Astrocyte of the spinal cord (primary cell): ENCODE measurements at regions not wholly inside any gene's neighbourhood (a gene's known extent, or its start where the extent isn't known, plus 50 kb on each side); places are given as distances from the start of the nearest gene placed in this dataset.

Source experiments
- DNase-seq: peaks from one replicate; pipeline ENCODE4 v3.0.0; 2011; ENCODE audit warnings: low read depth, low spot score
- H3K4me3 ChIP-seq: 2 replicates; pipeline ENCODE4 v1.5.1; 2011; ENCODE audit warnings: low read depth, mild to moderate bottlenecking, low read length, moderate library complexity
- CTCF ChIP-seq: IDR thresholded peaks from 2 replicates; pipeline ENCODE4 v1.5.1; 2012; ENCODE audit warnings: low read depth, mild to moderate bottlenecking, low read length, inconsistent platforms
- in situ Hi-C: cut with HindIII; loops from 2 replicates; pipeline ENCODE4 v1.10.0; 2017; ENCODE audit warnings: low sequenced_read_pairs

- H3K4me3 ChIP-seq = no peak overlapping the region
- in situ Hi-C loops = no loop called here
- TF ChIP-seq CTCF = no peak
- DNase-seq = no peak
These were observed 563.3 kb downstream of the DOK5 start for GRCh38 chr20:55038684-55039083.

GRCh38 chr20:55031971-55032370, 556.6 kb downstream of the DOK5 start:
- in situ Hi-C loops = no loop called here
- no peak for DNase-seq
- no peak overlapping the region for H3K4me3 ChIP-seq
- no peak for TF ChIP-seq CTCF

- H3K4me3 ChIP-seq = no peak overlapping the region
- no peak for TF ChIP-seq CTCF
- DNase-seq = no peak
- in situ Hi-C loops = no loop called here
These were observed 539.4 kb downstream of the DOK5 start for GRCh38 chr20:55014766-55015165.

GRCh38 chr20:55010761-55011160, 535.4 kb downstream of the DOK5 start:
- TF ChIP-seq CTCF = no peak
- no peak for DNase-seq
- in situ Hi-C loops = no loop called here
- H3K4me3 ChIP-seq = no peak overlapping the region

- no peak for DNase-seq
- no peak for TF ChIP-seq CTCF
- in situ Hi-C loops = no loop called here
- no peak overlapping the region for H3K4me3 ChIP-seq
These were observed 533.7 kb downstream of the DOK5 start for GRCh38 chr20:55009066-55009465.

GRCh38 chr20:55004044-55004443, 528.7 kb downstream of the DOK5 start:
- H3K4me3 ChIP-seq = no peak overlapping the region
- TF ChIP-seq CTCF = no peak
- in situ Hi-C loops = no loop called here
- no peak for DNase-seq

- no peak for TF ChIP-seq CTCF
- DNase-seq = peak; percentile 2
- H3K4me3 ChIP-seq = no peak overlapping the region
- in situ Hi-C loops = no loop called here
These were observed 520.2 kb downstream of the DOK5 start for GRCh38 chr20:54995553-54995952.
